ENCODE measurements at regions not wholly inside any gene's neighbourhood (a gene's known extent, or its start where the extent isn't known, plus 50 kb on each side); places are given as distances from the start of the nearest gene placed in this dataset.

GRCh38 chr14:45491914-45492313, 238.9 kb upstream of the MIS18BP1 start:
- intact Hi-C loops (cut with DNase I) = no loop called here
- Histone ChIP-seq H3K4me1 (no peaks in the 10 kb centered on the region), H3K27me3 (no peaks in the 10 kb centered on the region), H3K36me3 (no peaks in the 10 kb centered on the region), H3K27ac (no peak overlapping the region), H3K4me3 (no peak overlapping the region), H3K9me3 (no peaks in the 10 kb centered on the region)
- TF ChIP-seq POLR2A (IDR thresholded peaks at IDR 0.05) (no peak), CTCF (IDR thresholded peaks at IDR 0.05) (no peak), POLR2AphosphoS5 (IDR thresholded peaks at IDR 0.05; ENCODE audit: insufficient read depth in 1 of 2, low read depth in 1 of 2) (no peak)
- DNase-seq (ENCODE audit: extremely low spot score in 2 of 2) = no peak

- no peaks in the 10 kb centered on the region for H3K27me3 ChIP-seq
- intact Hi-C loops (cut with DNase I) = no loop called here
- no peaks in the 10 kb centered on the region for H3K4me1 ChIP-seq
- no peak overlapping the region for H3K27ac ChIP-seq
- H3K36me3 ChIP-seq = no peaks in the 10 kb centered on the region
- no peak for DNase-seq (ENCODE audit: extremely low spot score in 2 of 2)
- H3K9me3 ChIP-seq = no peaks in the 10 kb centered on the region
- no peak for TF ChIP-seq POLR2A (IDR thresholded peaks at IDR 0.05)
- TF ChIP-seq CTCF (IDR thresholded peaks at IDR 0.05) = no peak
- TF ChIP-seq POLR2AphosphoS5 (IDR thresholded peaks at IDR 0.05; ENCODE audit: insufficient read depth in 1 of 2, low read depth in 1 of 2) = no peak
- no peak overlapping the region for H3K4me3 ChIP-seq
Observed at GRCh38 chr14:45486599-45486998, 233.6 kb upstream of the MIS18BP1 start.

- intact Hi-C loops (cut with DNase I) = no loop called here
- no peaks in the 10 kb centered on the region for H3K4me1 ChIP-seq
- H3K36me3 ChIP-seq = no peaks in the 10 kb centered on the region
- no peaks in the 10 kb centered on the region for H3K9me3 ChIP-seq
- no peak overlapping the region for H3K4me3 ChIP-seq
- H3K27ac ChIP-seq = no peak overlapping the region
- H3K27me3 ChIP-seq = no peaks in the 10 kb centered on the region
- DNase-seq (ENCODE audit: extremely low spot score in 2 of 2) = no peak
- TF ChIP-seq POLR2A (IDR thresholded peaks at IDR 0.05) = no peak
- no peak for TF ChIP-seq CTCF (IDR thresholded peaks at IDR 0.05)
- no peak for TF ChIP-seq POLR2AphosphoS5 (IDR thresholded peaks at IDR 0.05; ENCODE audit: insufficient read depth in 1 of 2, low read depth in 1 of 2)
Observed at GRCh38 chr14:45467023-45467422, 214.0 kb upstream of the MIS18BP1 start.

GRCh38 chr14:45434221-45434620, 181.2 kb upstream of the MIS18BP1 start:
- no peaks in the 10 kb centered on the region for H3K36me3 ChIP-seq
- TF ChIP-seq CTCF (IDR thresholded peaks at IDR 0.05) (no peak), POLR2A (IDR thresholded peaks at IDR 0.05) (no peak), POLR2AphosphoS5 (IDR thresholded peaks at IDR 0.05; ENCODE audit: insufficient read depth in 1 of 2, low read depth in 1 of 2) (no peak)
- H3K9me3 ChIP-seq = no peaks in the 10 kb centered on the region
- H3K27ac ChIP-seq = no peak overlapping the region
- no peaks in the 10 kb centered on the region for H3K27me3 ChIP-seq
- intact Hi-C loops (cut with DNase I) = no loop called here
- no peak for DNase-seq (ENCODE audit: extremely low spot score in 2 of 2)
- no peak overlapping the region for H3K4me3 ChIP-seq
- no peaks in the 10 kb centered on the region for H3K4me1 ChIP-seq

GRCh38 chr14:45426685-45427282, 173.8 kb upstream of the MIS18BP1 start:
- DNase-seq (ENCODE audit: extremely low spot score in 2 of 2) = no peak

More at GRCh38 chr14:45426685-45427282, 173.8 kb upstream of the MIS18BP1 start:
- Histone ChIP-seq H3K27ac (no peak overlapping the region), H3K4me1 (no peaks in the 10 kb centered on the region), H3K36me3 (no peaks in the 10 kb centered on the region), H3K27me3 (no peaks in the 10 kb centered on the region), H3K4me3 (no peak overlapping the region), H3K9me3 (no peaks in the 10 kb centered on the region)
- intact Hi-C loops (cut with DNase I) = no loop called here
- TF ChIP-seq CTCF (IDR thresholded peaks at IDR 0.05) (peak in 1 of 3 experiments; percentile 14), POLR2A (IDR thresholded peaks at IDR 0.05) (no peak), POLR2AphosphoS5 (IDR thresholded peaks at IDR 0.05; ENCODE audit: insufficient read depth in 1 of 2, low read depth in 1 of 2) (no peak)
